ENCODE measurements at regions not wholly inside any gene's neighbourhood (a gene's known extent, or its start where the extent isn't known, plus 50 kb on each side); places are given as distances from the start of the nearest gene placed in this dataset.
"Not testable (repeated sequence)": the region's sequence is repeated elsewhere in the genome, so short reads cannot be mapped to it uniquely, and the experiment has no call there.

DNA sequence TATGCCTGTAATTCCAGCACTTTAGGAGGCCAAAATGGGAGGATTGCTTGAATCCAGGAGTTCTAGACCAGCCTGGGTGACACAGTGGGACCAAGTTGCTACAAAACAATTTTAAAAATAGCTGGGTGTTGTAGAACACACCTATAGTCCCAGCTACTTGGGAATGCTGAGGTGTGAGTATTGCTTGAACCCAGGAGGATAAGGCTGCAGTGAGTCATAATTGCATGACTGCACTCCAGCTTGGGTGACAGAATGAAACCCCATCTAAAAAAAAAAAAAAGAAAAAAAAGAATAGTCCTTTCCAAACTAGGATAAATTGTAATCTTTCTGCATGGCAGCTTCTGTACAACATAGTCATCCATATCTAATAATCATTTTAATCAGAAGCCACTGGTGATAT is 270.1 kb upstream of the INTU start:
- no peak for ATAC-seq
- Mint-ChIP-seq H3K9me3 (peaks cover 6% of the 10 kb centered on the region), H3K4me3 (no peak overlapping the region), H3K4me1 (ENCODE audit: low read depth in 2 of 2) (no peaks in the 10 kb centered on the region), H3K36me3 (no peaks in the 10 kb centered on the region), H3K27ac (no peak overlapping the region), H3K27me3 (no peaks in the 10 kb centered on the region)
- DNase-seq (ENCODE audit: low spot score), result no peak

DNA sequence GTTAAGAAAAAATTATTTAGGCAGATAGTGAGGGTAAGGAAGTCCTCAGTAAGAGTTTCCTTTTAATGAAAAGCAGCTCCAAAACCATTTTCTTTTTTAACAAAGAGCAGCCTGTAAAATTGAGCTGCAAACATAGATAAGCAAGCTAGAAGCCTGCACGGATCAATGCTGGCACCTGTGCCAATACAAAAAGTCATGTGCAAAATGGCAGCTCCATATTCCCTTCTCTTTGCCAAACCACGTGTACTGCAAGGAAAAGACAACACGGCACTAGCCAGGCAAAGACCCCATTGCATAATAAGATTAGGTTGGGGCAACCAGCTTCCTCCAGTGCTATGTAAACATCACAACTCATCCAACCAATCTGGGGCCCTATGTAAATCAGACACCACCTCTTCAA is 268.4 kb upstream of the INTU start:
- Mint-ChIP-seq H3K27me3 (no peaks in the 10 kb centered on the region), H3K9me3 (peaks cover 10% of the 10 kb centered on the region), H3K36me3 (no peaks in the 10 kb centered on the region), H3K27ac (no peak overlapping the region), H3K4me1 (ENCODE audit: low read depth in 2 of 2) (no peaks in the 10 kb centered on the region), H3K4me3 (no peak overlapping the region)
- ATAC-seq, result no peak
- DNase-seq (ENCODE audit: low spot score), result no peak

DNA sequence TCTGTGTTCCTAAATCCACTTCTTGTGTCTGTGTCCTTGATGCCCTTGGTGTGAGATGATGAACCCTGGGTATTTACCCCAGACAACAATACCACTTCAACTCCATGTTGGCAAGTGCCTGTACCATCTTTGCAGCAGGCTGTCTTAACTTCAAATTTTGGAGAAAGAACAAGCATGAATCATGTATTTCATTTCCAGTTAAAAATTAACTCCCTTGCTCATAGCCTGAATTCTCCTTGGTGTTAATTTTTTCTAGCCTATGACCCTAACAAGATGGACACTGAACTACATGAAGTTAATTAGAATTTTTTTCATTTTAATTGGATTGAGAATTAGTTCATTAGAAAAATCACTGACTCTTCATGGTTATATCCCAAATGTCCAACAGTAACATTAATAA is 267.8 kb upstream of the INTU start:
- Mint-ChIP-seq H3K27me3 (no peaks in the 10 kb centered on the region), H3K4me1 (ENCODE audit: low read depth in 2 of 2) (no peaks in the 10 kb centered on the region), H3K27ac (no peak overlapping the region), H3K4me3 (no peak overlapping the region), H3K9me3 (peaks cover 12% of the 10 kb centered on the region), H3K36me3 (no peaks in the 10 kb centered on the region)
- ATAC-seq (no peak), DNase-seq (ENCODE audit: low spot score) (no peak)

DNA sequence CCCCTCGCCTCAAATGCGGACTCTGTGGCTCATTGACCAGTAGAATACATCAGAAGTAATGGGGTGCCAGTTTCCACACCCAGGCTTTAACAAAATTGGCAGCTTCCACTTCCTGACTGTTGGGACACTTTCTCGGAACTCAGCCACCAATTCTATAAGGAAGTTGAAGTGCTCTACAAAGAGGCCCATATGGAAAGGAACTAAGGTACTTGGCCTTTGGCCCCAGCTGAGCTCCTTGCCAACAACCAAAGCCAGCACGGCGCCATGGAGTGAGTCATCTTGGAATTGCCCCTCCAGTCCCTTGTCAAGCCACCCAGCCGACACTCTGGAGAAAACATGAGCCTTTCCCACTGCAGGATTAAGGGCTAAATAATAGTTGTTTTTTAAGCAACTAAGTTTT is 262.2 kb upstream of the INTU start:
- Mint-ChIP-seq H3K36me3 (no peaks in the 10 kb centered on the region), H3K4me3 (no peak overlapping the region), H3K4me1 (ENCODE audit: low read depth in 2 of 2) (no peaks in the 10 kb centered on the region), H3K27ac (no peak overlapping the region), H3K9me3 (peaks cover 15% of the 10 kb centered on the region), H3K27me3 (no peaks in the 10 kb centered on the region)
- no peak for DNase-seq (ENCODE audit: low spot score)
- ATAC-seq, result no peak

DNA sequence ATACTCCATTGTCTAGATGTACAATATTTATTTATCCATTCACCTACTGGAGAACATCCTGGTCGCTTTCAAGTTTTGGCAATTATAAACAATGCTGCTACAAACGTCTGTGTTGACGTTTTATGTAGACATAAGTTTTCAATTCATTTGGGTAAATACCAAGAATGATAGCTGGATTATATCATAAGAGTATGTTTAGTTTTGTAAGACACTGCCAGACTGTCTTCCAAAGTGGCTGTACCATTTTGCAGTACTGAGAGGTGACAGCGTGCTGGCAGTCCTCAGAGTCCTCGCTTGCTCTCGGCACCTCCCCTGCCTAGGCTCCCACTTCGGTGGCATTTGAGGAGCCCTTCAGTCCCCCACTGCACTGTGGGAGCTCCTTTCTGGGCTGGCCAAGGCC is 253.3 kb upstream of the INTU start:
- no peak overlapping the region for H3K4me3 Mint-ChIP-seq
- ATAC-seq (no peak), DNase-seq (ENCODE audit: low spot score) (no peak)
- H3K27ac Mint-ChIP-seq, result no peak overlapping the region
- peaks cover 4% of the 10 kb centered on the region for H3K36me3 Mint-ChIP-seq
- peaks cover 10% of the 10 kb centered on the region for H3K9me3 Mint-ChIP-seq
- no peaks in the 10 kb centered on the region for H3K4me1 Mint-ChIP-seq (ENCODE audit: low read depth in 2 of 2)
- no peaks in the 10 kb centered on the region for H3K27me3 Mint-ChIP-seq

DNA sequence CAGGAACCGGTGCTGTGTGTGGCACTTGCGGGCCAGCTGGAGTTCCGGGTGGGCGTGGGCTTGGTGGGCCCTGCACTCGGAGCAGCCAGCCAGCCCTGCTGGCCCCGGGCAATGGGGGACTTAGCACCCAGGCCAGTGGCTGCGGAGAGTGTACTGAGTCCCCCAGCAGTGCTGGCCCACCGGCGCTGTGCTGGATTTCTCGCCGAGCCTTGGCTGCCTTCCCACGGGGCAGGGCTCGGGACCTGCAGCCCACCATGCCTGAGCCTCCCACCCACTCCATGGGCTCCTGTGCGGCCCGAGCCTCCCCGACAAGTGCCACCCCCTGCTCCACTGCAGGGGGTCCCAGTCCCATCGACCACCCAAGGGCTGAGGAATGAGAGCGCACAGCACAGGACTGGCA is 252.8 kb upstream of the INTU start:
- not testable (repeated sequence) for H3K27me3 Mint-ChIP-seq; H3K27ac Mint-ChIP-seq; H3K4me3 Mint-ChIP-seq; ATAC-seq; H3K36me3 Mint-ChIP-seq; H3K9me3 Mint-ChIP-seq; DNase-seq (ENCODE audit: low spot score); H3K4me1 Mint-ChIP-seq (ENCODE audit: low read depth in 2 of 2)

DNA sequence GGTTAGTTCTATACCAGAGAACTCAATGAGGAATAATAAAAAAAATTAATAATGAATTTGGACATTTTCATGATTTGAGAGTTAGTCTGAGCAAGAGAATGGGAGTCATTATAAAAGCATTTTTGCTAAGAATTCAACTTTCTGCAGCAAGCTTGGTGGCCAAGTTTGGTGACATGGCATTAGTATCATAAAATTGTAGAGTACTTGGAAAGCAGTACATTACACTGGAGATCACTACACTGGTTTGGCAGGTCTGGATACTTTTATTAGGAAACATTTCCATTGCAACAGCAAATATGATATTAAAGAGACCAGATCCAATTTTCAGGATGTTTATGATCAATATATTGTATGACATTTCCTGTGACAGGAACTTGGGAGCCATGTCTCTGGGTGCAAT is 249.1 kb upstream of the INTU start:
- H3K27me3 Mint-ChIP-seq, result no peaks in the 10 kb centered on the region
- peaks cover 4% of the 10 kb centered on the region for H3K36me3 Mint-ChIP-seq
- no peaks in the 10 kb centered on the region for H3K4me1 Mint-ChIP-seq (ENCODE audit: low read depth in 2 of 2)
- ATAC-seq (no peak), DNase-seq (ENCODE audit: low spot score) (no peak)
- H3K27ac Mint-ChIP-seq, result no peak overlapping the region
- H3K4me3 Mint-ChIP-seq, result no peak overlapping the region
- peaks cover 7% of the 10 kb centered on the region for H3K9me3 Mint-ChIP-seq

DNA sequence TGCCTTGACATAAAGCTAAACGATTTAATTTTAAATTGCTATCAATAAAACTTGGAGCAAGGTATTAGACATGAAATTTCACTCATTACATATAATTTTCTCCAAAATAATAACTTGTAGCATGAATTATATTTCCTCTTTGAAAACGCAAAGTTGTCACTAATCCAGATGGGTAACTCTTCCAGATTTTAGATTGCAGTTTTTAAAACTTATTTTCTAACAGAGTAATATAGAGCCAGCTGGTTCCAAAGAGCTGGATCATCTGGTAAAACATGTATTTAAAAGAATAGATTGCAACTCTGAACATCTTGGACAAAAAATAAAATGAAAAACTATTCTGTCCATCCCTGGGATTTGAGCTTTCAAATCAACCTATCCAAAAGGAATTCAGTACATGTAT is 238.2 kb upstream of the INTU start:
- Mint-ChIP-seq H3K27ac (no peak overlapping the region), H3K4me1 (ENCODE audit: low read depth in 2 of 2) (no peaks in the 10 kb centered on the region), H3K4me3 (no peak overlapping the region), H3K27me3 (no peaks in the 10 kb centered on the region), H3K9me3 (peaks cover 3% of the 10 kb centered on the region), H3K36me3 (no peaks in the 10 kb centered on the region)
- ATAC-seq (no peak), DNase-seq (ENCODE audit: low spot score) (no peak)

DNA sequence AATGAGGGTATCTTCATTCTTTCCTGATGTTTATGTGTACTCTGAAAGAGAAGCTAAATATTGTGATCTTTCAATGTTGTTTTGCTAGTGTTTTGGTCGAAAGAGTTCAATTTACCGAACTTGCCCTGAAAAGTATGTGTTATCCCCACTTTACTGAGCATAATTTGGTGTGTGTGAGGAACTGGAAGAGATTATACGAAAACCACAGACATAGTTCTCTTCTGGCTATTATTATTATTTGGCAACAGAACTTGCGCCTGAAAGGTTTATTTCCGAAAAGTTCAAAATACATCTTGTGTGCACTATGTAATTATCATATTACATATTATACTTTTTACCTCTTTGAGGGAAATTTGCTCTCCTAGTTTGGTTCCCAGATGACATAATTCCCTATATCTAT is 232.5 kb upstream of the INTU start:
- Mint-ChIP-seq H3K9me3 (no peaks in the 10 kb centered on the region), H3K4me3 (no peak overlapping the region), H3K4me1 (ENCODE audit: low read depth in 2 of 2) (no peaks in the 10 kb centered on the region), H3K36me3 (no peaks in the 10 kb centered on the region), H3K27me3 (no peaks in the 10 kb centered on the region), H3K27ac (no peak overlapping the region)
- ATAC-seq, result no peak
- DNase-seq (ENCODE audit: low spot score), result no peak

DNA sequence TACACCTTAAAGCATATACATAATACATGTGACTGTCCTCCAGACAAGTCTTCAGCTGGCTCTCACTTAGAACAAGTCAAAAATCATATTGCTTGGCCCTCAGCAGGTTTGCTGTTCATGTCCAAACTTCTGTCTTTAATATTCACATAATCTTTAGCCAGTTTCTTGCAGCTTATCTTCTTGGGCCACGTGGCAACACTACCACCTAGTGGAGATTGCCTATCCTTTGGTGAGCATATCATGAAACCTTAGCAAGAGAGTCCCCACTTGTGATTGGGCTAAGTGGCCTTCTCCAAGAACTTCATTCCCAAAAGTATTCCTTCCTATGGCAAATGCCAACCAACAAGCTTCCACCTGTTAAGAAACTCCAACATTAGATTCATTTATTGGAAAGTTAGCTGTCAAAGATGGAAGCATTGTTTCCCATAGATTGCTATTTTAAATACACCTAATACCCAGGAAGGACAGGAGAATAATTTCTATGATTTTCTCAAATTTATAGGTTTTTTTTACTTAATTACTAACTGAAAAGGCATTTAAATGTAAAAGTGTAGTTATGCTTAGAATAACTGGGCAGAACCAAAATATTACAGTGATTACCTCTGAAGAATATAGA is 231.9 kb upstream of the INTU start:
- H3K27me3 Mint-ChIP-seq, result no peaks in the 10 kb centered on the region
- H3K9me3 Mint-ChIP-seq, result no peaks in the 10 kb centered on the region
- H3K4me3 Mint-ChIP-seq, result no peak overlapping the region
- H3K36me3 Mint-ChIP-seq, result no peaks in the 10 kb centered on the region
- no peaks in the 10 kb centered on the region for H3K4me1 Mint-ChIP-seq (ENCODE audit: low read depth in 2 of 2)
- no peak overlapping the region for H3K27ac Mint-ChIP-seq
- DNase-seq (ENCODE audit: low spot score) (no peak), ATAC-seq (no peak)

DNA sequence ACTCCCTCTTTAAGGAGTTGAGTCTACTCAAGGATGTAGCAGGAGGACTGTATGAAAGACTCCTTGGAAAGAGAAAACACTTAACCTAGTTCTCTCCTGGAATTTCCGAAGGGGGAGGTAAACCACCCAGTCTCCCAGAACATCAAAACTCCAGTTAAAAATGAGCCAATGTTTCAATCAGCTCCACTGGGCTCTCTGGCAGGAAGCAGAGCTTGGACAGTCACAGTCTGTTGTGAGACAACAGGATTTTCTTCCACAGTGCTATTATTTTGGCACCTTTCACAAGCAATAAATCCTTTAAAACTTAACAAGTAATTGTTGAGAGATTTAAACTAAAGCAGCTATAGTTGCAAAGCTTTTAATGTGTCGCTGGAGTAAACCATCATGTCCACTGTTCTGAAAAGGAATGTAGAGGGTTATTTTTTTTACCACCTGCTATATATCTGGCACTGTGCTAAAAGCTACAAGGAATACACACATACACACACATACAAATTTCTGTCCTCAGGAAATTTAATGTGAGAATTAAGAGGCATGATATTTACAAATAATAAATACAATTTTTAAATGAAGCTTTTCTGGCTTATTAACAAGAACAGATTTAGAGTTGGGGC is 229.2 kb upstream of the INTU start:
- H3K4me3 Mint-ChIP-seq, result no peak overlapping the region
- H3K27ac Mint-ChIP-seq, result no peak overlapping the region
- ATAC-seq (no peak), DNase-seq (ENCODE audit: low spot score) (no peak)
- H3K36me3 Mint-ChIP-seq, result peaks cover 4% of the 10 kb centered on the region
- no peaks in the 10 kb centered on the region for H3K27me3 Mint-ChIP-seq
- peaks cover 9% of the 10 kb centered on the region for H3K9me3 Mint-ChIP-seq
- H3K4me1 Mint-ChIP-seq (ENCODE audit: low read depth in 2 of 2), result no peaks in the 10 kb centered on the region

DNA sequence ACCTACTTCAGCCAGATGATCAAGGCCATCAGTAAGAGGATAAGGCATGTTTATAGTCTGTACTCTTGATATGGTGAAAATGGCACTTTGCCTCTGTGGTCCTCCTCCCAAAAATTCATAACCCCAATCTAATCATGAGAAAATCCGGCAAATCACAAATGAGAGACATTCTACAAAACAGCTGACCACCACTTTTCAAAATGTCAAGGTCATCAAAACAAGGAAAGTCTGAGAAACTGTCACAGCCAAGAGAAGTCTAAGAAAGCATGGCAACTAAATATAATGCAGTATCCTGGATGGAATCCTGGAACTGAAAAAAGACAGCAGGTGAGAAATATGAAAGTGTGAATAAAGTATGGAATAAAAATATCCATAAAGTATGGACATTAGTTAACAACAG is 226.6 kb upstream of the INTU start:
- Mint-ChIP-seq H3K27ac (no peak overlapping the region), H3K27me3 (no peaks in the 10 kb centered on the region), H3K4me1 (ENCODE audit: low read depth in 2 of 2) (no peaks in the 10 kb centered on the region), H3K4me3 (no peak overlapping the region), H3K9me3 (peaks cover 15% of the 10 kb centered on the region), H3K36me3 (peaks cover 4% of the 10 kb centered on the region)
- ATAC-seq (no peak), DNase-seq (ENCODE audit: low spot score) (no peak)

DNA sequence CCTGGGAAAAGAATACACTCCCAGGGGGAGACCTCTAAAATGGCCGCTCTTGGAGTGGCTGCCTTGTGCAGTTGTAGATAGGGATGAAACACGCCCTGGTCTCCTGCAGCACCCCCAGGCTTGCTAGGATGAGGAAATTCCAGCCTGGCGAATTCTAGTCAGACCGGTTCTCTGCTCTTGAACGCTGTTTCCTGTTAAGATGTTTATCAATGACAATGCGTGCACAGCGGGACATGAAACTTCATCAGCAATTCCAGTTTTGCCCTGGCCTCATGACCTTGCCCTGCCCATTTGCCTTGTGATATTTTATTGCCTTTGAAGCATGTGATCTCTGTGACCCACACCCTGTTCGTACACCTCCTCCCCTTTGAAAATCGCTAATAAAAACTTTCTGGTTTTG is 225.2 kb upstream of the INTU start:
- not testable (repeated sequence) for H3K36me3 Mint-ChIP-seq; H3K27me3 Mint-ChIP-seq; ATAC-seq; H3K27ac Mint-ChIP-seq; DNase-seq (ENCODE audit: low spot score); H3K4me3 Mint-ChIP-seq; H3K4me1 Mint-ChIP-seq (ENCODE audit: low read depth in 2 of 2)
- H3K9me3 Mint-ChIP-seq, result peaks cover 15% of the 10 kb centered on the region

DNA sequence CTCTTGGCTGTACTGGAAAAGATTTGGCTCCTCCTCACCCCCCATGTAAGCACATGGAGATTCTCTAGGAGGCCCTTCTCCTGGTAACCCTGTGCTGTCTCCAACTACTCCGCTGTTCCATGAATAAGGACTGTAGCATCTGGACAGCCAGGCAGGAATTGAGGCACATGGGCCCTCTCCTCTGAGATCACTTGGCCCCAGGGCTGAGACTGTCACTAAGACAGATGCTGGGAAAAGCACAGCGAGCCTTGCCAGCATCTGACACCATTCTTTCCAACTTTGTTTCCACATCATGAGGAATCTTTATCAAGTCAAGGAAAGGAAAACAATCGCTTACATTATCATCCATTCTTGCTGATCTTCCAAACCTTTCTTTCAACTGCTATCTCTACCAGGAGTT is 222.6 kb upstream of the INTU start:
- Mint-ChIP-seq H3K9me3 (peaks cover 15% of the 10 kb centered on the region), H3K27ac (no peak overlapping the region), H3K36me3 (peaks cover 4% of the 10 kb centered on the region), H3K4me3 (no peak overlapping the region), H3K27me3 (no peaks in the 10 kb centered on the region), H3K4me1 (ENCODE audit: low read depth in 2 of 2) (no peaks in the 10 kb centered on the region)
- ATAC-seq, result no peak
- no peak for DNase-seq (ENCODE audit: low spot score)

DNA sequence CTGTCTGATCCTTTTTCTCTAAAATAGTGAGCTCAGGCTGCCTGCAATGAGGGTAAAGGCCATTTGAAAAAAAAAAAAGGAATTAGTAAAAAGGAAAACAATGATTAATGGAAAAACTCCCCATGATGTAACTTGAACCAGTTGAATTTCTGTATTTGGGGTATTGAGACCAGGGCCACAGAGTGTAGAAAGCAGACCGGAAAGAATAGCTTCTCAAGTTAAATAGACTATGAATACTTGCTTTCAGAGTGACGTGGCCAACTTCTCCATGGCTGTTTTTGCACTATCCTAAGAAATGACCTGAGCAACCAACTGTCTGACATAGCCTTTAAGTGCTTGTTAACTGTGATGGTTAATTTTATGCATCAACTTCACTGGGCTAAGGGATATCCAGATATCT is 222.1 kb upstream of the INTU start:
- ATAC-seq (no peak), DNase-seq (ENCODE audit: low spot score) (no peak)
- H3K36me3 Mint-ChIP-seq, result peaks cover 4% of the 10 kb centered on the region
- H3K27ac Mint-ChIP-seq, result no peak overlapping the region
- no peak overlapping the region for H3K4me3 Mint-ChIP-seq
- H3K4me1 Mint-ChIP-seq (ENCODE audit: low read depth in 2 of 2), result no peaks in the 10 kb centered on the region
- no peaks in the 10 kb centered on the region for H3K27me3 Mint-ChIP-seq
- peaks cover 15% of the 10 kb centered on the region for H3K9me3 Mint-ChIP-seq

All from natural killer cell treated with Interleukin-12 subunit alpha and Interleukin-12 subunit beta and Interleukin-15 and Interleukin-18, amount 100 ng/mL, for 72 hours (primary cell).